ENCODE measurements at regions not wholly inside any gene's neighbourhood (a gene's known extent, or its start where the extent isn't known, plus 50 kb on each side); places are given as distances from the start of the nearest gene placed in this dataset.

DNA sequence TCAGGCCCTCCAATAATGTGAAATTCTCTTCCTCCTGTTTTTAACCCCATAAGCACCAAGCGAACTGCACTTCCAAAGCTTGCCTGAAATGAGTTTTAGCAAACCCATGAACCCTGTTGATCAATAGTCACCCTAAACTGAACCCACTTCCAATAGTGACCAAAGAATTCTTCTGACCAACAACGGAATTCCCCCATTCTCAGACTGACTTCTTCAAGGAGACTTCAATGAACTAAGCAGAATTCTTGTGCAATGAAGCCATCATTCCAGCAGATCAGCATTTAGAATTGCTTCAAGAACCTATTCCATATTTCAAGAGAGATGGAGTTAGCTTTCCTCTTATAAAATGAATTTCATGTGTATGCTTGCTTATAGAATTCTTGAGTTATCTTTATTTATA lies 176.9 kb upstream of the FN1 start:
- H3K36me3 ChIP-seq, result no peaks in the 10 kb centered on the region
- H3K9me3 ChIP-seq, result no peaks in the 10 kb centered on the region
- peaks cover 5% of the 10 kb centered on the region for H3K27me3 ChIP-seq
- no peak overlapping the region for H3K27ac ChIP-seq
- H3K4me1 ChIP-seq (ENCODE audit: control insufficient read depth in 1 of 2, insufficient read depth in 1 of 2, low read depth in 1 of 2, low read length in 1 of 2), result no peaks in the 10 kb centered on the region
- H3K4me3 ChIP-seq (ENCODE audit: low read depth in 1 of 2, low read length in 1 of 2), result no peak overlapping the region
- no peak for TF ChIP-seq CTCF (IDR thresholded peaks at IDR 0.05)

- Histone ChIP-seq H3K36me3 (no peaks in the 10 kb centered on the region), H3K27ac (no peak overlapping the region), H3K9me3 (no peaks in the 10 kb centered on the region), H3K4me3 (ENCODE audit: low read depth in 1 of 2, low read length in 1 of 2) (no peak overlapping the region), H3K27me3 (no peaks in the 10 kb centered on the region), H3K4me1 (ENCODE audit: control insufficient read depth in 1 of 2, insufficient read depth in 1 of 2, low read depth in 1 of 2, low read length in 1 of 2) (no peaks in the 10 kb centered on the region)
- TF ChIP-seq CTCF (IDR thresholded peaks at IDR 0.05), result no peak
These were observed 175.9 kb upstream of the FN1 start for GRCh38 chr2:215611609-215612386.

- Histone ChIP-seq H3K27me3 (no peaks in the 10 kb centered on the region), H3K4me1 (ENCODE audit: control insufficient read depth in 1 of 2, insufficient read depth in 1 of 2, low read depth in 1 of 2, low read length in 1 of 2) (no peaks in the 10 kb centered on the region), H3K36me3 (no peaks in the 10 kb centered on the region), H3K9me3 (no peaks in the 10 kb centered on the region), H3K27ac (no peak overlapping the region), H3K4me3 (ENCODE audit: low read depth in 1 of 2, low read length in 1 of 2) (no peak overlapping the region)
- no peak for TF ChIP-seq CTCF (IDR thresholded peaks at IDR 0.05)
These were observed 173.5 kb upstream of the FN1 start for GRCh38 chr2:215609089-215610032.

DNA sequence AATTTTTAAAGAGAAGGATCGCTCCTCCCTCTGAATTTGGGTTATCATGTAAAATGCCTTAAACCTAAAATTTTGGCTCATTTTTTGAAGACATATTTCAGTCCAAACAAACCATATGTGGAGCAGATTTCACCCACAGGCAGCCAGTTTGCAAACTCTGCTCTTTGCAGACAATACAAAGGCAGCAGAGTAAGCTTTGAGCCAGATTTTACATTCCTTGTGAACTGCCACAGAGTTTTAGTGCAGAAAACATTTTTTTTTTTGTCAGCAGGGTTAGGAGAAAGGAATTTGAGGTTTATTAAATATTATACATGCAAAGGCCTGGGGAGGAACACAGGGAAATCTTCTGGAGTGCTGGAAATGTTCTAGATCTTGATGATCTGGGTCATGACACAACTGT lies 171.9 kb upstream of the FN1 start:
- no peak overlapping the region for H3K27ac ChIP-seq
- no peak overlapping the region for H3K4me3 ChIP-seq (ENCODE audit: low read depth in 1 of 2, low read length in 1 of 2)
- no peaks in the 10 kb centered on the region for H3K36me3 ChIP-seq

DNA sequence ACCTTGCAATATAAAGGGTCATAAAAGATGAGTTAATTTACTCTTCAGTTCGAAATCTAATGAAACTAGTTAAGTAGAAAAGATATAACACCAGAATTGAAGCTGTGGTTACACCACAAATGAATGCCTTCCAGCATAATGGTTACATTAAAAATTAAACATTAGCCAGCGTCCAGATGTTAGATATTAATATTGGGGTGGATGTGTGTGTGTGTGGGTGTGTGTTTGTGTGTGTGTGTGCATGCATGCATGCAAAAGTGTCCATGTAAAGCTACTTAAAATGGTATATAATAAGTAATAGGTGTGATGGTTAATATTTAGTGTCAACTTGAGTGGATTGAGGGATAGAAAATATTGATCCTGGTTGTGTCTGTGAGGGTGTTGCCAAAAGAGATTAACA lies 170.4 kb upstream of the FN1 start:
- Histone ChIP-seq H3K27me3 (no peaks in the 10 kb centered on the region), H3K9me3 (no peaks in the 10 kb centered on the region), H3K4me1 (ENCODE audit: control insufficient read depth in 1 of 2, insufficient read depth in 1 of 2, low read depth in 1 of 2, low read length in 1 of 2) (no peaks in the 10 kb centered on the region), H3K4me3 (ENCODE audit: low read depth in 1 of 2, low read length in 1 of 2) (no peak overlapping the region), H3K27ac (no peak overlapping the region), H3K36me3 (no peaks in the 10 kb centered on the region)
- TF ChIP-seq CTCF (IDR thresholded peaks at IDR 0.05), result no peak

More for the DNA sequence above, 171.9 kb upstream of the FN1 start:
- Histone ChIP-seq H3K9me3 (no peaks in the 10 kb centered on the region), H3K4me1 (ENCODE audit: control insufficient read depth in 1 of 2, insufficient read depth in 1 of 2, low read depth in 1 of 2, low read length in 1 of 2) (no peaks in the 10 kb centered on the region), H3K27me3 (no peaks in the 10 kb centered on the region)
- TF ChIP-seq CTCF (IDR thresholded peaks at IDR 0.05), result no peak
